ENCODE measurements at regions not wholly inside any gene's neighbourhood (a gene's known extent, or its start where the extent isn't known, plus 50 kb on each side); places are given as distances from the start of the nearest gene placed in this dataset.

- TF ChIP-seq, protein P1, sequence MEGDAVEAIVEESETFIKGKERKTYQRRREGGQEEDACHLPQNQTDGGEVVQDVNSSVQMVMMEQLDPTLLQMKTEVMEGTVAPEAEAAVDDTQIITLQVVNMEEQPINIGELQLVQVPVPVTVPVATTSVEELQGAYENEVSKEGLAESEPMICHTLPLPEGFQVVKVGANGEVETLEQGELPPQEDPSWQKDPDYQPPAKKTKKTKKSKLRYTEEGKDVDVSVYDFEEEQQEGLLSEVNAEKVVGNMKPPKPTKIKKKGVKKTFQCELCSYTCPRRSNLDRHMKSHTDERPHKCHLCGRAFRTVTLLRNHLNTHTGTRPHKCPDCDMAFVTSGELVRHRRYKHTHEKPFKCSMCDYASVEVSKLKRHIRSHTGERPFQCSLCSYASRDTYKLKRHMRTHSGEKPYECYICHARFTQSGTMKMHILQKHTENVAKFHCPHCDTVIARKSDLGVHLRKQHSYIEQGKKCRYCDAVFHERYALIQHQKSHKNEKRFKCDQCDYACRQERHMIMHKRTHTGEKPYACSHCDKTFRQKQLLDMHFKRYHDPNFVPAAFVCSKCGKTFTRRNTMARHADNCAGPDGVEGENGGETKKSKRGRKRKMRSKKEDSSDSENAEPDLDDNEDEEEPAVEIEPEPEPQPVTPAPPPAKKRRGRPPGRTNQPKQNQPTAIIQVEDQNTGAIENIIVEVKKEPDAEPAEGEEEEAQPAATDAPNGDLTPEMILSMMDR (IDR thresholded peaks at IDR 0.05; ENCODE audit: borderline replicate concordance, insufficient read depth, low read depth, low read length) = no peak
Observed at GRCh38 chr19:29326351-29326750, 113.4 kb upstream of the UQCRFS1 start.

GRCh38 chr19:29326849-29327840 is 114.2 kb upstream of the UQCRFS1 start:
- TF ChIP-seq, protein P1 (IDR thresholded peaks at IDR 0.05; ENCODE audit: borderline replicate concordance, insufficient read depth, low read depth, low read length) = no peak
- H3K4me3 ChIP-seq (ENCODE audit: low read depth, low read length) = no peak overlapping the region

More at GRCh38 chr19:29326351-29326750, 113.4 kb upstream of the UQCRFS1 start:
- no peak overlapping the region for H3K4me3 ChIP-seq (ENCODE audit: low read depth, low read length)

GRCh38 chr19:29328586-29328985 is 115.6 kb upstream of the UQCRFS1 start:
- H3K4me3 ChIP-seq (ENCODE audit: low read depth, low read length) = no peak overlapping the region
- TF ChIP-seq, protein P1 (IDR thresholded peaks at IDR 0.05; ENCODE audit: borderline replicate concordance, insufficient read depth, low read depth, low read length) = no peak

DNA sequence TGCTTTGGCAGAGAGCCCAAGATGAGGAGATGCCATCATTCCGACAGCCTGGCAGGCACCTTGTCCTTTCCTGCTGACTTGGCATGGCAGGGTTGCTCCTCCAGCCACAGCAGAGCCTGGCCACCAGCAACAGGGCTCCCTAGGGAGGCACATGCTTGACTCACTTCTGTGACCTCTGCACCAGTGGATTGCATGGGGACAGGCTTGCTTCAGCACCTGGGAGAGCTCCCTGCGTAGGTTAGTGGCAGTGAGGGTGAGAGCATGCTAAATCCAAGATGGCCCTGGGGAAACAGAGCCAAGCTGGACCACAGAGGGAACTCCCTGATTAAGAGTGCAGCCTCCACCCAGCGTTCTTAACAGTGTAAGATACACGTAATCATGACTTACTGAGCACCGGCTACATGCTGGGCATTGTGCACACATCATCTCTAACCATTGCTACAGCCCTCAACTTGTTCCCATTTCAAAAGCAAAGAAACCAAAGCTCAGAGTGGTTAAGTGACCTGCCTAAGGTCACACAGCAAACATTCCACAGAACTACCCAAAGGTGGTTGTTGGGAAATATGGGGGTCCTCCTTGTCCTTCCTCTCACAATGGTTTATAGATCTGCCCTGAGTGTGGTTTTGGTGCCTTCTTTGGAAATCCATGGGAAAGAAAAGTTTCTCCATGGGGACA is 116.6 kb upstream of the UQCRFS1 start:
- no peak overlapping the region for H3K4me3 ChIP-seq (ENCODE audit: low read depth, low read length)
- TF ChIP-seq, protein P1 (IDR thresholded peaks at IDR 0.05; ENCODE audit: borderline replicate concordance, insufficient read depth, low read depth, low read length) = no peak

- no peak overlapping the region for H3K4me3 ChIP-seq (ENCODE audit: low read depth, low read length)
- TF ChIP-seq, protein P1 (IDR thresholded peaks at IDR 0.05; ENCODE audit: borderline replicate concordance, insufficient read depth, low read depth, low read length) = no peak
Observed at GRCh38 chr19:29336425-29336824, 123.5 kb upstream of the UQCRFS1 start.

DNA sequence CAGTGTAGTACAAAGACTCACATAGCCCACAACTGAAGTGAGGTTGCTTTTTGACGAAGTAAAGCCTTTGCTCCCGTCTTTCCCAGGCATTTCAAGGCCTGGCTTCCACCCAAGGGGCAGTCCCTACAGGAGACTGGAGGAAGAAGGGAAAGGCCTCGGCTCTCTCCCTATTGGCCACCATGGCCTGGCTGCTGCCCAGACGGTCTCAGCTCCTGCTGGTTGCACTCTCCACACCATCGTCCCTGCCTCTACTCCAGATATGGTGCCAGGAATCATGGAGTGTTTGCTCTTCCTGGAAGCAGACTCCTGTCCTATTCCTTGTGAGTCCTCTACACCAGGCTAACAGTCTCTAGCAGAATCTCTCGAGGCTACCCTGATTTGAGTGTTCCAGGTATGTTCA is 124.1 kb upstream of the UQCRFS1 start:
- TF ChIP-seq, protein P1 (IDR thresholded peaks at IDR 0.05; ENCODE audit: borderline replicate concordance, insufficient read depth, low read depth, low read length) = no peak

More for the DNA sequence above, 124.1 kb upstream of the UQCRFS1 start:
- H3K4me3 ChIP-seq (ENCODE audit: low read depth, low read length) = no peak overlapping the region
